ENCODE measurements at regions not wholly inside any gene's neighbourhood (a gene's known extent, or its start where the extent isn't known, plus 50 kb on each side); places are given as distances from the start of the nearest gene placed in this dataset.

DNA sequence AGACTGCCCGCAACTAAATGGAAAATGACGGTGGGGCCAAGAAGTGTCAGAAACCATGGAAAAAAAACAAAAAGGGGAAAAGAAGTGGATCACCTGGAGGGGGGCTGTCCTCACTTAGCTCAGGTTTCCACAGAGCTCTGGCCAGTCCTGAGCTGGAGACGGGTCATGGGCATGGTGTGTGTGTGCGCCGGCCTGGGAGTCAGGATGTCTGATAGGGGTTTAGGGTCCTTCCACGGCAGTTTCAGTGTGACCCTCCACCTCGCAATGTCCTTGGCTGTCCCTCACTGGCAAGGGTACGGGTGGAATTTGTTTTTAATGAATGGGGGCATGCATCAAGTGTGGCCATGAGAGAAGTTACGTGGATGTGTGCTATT, 133.2 kb upstream of the MEIS1 start:
- no peak for TF ChIP-seq POLR2A (IDR thresholded peaks at IDR 0.05)
- TF ChIP-seq, protein P1, sequence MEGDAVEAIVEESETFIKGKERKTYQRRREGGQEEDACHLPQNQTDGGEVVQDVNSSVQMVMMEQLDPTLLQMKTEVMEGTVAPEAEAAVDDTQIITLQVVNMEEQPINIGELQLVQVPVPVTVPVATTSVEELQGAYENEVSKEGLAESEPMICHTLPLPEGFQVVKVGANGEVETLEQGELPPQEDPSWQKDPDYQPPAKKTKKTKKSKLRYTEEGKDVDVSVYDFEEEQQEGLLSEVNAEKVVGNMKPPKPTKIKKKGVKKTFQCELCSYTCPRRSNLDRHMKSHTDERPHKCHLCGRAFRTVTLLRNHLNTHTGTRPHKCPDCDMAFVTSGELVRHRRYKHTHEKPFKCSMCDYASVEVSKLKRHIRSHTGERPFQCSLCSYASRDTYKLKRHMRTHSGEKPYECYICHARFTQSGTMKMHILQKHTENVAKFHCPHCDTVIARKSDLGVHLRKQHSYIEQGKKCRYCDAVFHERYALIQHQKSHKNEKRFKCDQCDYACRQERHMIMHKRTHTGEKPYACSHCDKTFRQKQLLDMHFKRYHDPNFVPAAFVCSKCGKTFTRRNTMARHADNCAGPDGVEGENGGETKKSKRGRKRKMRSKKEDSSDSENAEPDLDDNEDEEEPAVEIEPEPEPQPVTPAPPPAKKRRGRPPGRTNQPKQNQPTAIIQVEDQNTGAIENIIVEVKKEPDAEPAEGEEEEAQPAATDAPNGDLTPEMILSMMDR (IDR thresholded peaks at IDR 0.05): no peak
